ENCODE measurements at regions not wholly inside any gene's neighbourhood (a gene's known extent, or its start where the extent isn't known, plus 50 kb on each side); places are given as distances from the start of the nearest gene placed in this dataset.

GRCh38 chr11:116104498-116105174, 600.4 kb upstream of the CADM1 start:
- DNase-seq (ENCODE audit: low read depth) = no peak
- no peak for TF ChIP-seq CTCF (conservative IDR thresholded peaks at IDR 0.05; ENCODE audit: low read depth, low read length)
- H3K4me3 ChIP-seq (ENCODE audit: low read length) = no peak overlapping the region

- TF ChIP-seq CTCF (conservative IDR thresholded peaks at IDR 0.05; ENCODE audit: low read depth, low read length) = no peak
- DNase-seq (ENCODE audit: low read depth) = no peak
Observed at GRCh38 chr11:116101902-116102301, 597.7 kb upstream of the CADM1 start.

DNA sequence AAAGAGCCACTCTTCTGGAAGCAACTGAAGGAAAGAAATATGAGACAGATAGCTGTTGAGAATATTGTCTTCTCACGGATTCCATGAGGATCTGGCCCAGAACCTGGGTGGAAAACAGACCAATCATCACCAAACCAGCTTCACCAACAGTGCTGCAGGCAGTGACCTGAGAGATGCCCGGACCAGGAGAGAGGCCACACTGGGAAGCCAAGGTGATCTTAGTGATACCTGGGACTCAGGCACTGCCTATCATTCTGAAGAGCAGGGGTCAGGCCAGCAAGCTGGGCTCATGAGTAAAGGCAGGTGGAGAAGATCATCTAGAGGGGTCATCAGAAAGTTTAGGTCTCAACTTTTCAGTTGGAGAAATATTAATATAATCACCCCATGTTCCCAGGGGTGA, 595.8 kb upstream of the CADM1 start:
- H3K4me3 ChIP-seq (ENCODE audit: low read length) = no peak overlapping the region
- TF ChIP-seq CTCF (conservative IDR thresholded peaks at IDR 0.05; ENCODE audit: low read depth, low read length) = no peak
- no peak for DNase-seq (ENCODE audit: low read depth)

More at GRCh38 chr11:116101902-116102301, 597.7 kb upstream of the CADM1 start:
- H3K4me3 ChIP-seq (ENCODE audit: low read length) = no peak overlapping the region

DNA sequence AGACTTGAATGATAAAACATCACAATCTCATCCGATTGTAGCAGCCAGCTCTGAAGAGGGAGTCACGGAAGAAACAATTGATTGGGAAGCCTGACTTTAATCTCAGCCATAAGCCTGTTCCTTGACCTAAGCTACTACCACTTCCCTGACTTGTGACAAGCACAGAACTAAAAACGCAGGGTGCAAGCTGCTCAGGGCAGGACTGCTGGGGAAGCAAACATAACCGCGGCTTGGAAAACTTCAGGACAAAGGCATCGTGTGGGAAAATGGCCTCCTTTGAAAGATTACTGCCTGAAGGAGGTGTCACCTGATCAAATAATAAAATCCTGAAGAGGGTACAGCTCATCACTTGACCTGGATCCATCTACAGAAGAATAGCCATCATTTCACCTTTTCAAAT, 595.3 kb upstream of the CADM1 start:
- DNase-seq (ENCODE audit: low read depth) = no peak
- no peak for TF ChIP-seq CTCF (conservative IDR thresholded peaks at IDR 0.05; ENCODE audit: low read depth, low read length)
- H3K4me3 ChIP-seq (ENCODE audit: low read length) = no peak overlapping the region

DNA sequence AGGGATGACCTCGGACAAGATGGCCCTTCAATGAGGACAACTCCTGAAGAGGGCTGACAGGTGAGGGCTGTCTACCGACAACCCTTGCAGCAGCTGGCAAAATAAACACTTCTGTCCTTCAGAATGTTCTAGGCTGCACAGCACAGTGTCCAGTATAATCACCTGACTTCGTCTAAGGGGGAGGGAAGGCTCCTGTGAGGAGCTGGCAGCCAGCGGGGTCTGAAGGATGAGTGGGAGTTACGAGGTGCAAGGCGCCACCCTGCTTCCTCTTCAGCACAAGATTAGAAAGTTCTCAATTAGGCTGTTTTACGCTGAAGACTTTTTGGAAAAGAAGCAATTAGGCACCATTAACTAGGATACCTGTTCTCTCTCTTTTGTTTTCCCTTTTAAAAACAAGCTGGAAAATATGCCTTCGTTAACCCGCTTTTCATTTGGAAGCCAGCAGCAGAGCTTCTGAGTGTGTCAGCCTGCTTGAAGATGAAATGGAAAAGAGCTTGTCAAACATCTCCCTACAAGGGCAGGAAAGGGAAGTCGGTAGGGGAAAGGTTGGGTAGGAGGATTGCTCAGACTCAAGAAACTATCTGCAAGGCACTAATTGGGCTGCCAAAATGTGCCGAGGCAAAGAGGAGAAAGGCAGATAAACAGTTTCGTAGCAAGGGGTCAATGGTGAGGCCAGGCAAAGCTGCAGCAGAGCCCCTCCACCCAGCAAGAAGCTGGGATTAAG, 592.2 kb upstream of the CADM1 start:
- no peak for TF ChIP-seq CTCF (conservative IDR thresholded peaks at IDR 0.05; ENCODE audit: low read depth, low read length)
- H3K4me3 ChIP-seq (ENCODE audit: low read length) = no peak overlapping the region
- no peak for DNase-seq (ENCODE audit: low read depth)

DNA sequence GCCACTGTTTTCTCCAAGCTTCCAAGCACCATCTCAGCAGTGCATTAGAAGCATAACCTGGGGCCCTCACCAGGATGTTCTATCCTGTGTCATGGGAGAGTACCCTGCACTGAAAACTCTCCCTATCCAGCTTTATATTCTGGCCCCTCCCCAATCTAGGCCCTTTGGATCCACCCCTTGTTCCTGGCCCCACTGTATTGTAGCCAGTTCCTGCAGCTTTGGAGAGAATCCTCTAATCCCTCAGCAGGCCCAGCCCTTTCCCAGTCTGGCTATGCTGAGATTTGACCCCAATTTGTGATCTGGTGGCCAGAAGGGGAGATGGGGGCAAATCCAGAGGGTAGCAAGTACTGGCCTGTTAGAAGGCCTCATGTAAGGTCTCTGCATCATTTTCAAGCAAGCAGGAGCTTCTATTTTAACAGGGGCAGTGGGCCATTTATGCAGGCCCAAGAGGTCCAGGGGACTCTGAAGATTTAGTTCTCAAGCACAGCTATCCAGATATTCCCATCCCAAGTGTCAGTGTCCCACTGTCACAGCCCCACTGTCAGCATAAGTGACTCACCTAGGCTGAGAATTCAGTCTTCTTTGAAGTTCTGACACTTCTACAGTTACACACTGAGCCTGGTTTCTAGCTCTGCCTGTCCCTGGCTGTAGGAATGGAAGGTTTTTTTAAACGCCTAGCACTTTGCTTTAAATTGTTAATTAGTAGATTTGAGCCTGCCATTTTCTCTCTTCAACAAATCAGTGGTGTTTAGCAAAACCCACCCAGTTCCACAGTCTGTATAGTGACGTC, 589.5 kb upstream of the CADM1 start:
- no peak overlapping the region for H3K4me3 ChIP-seq (ENCODE audit: low read length)
- DNase-seq (ENCODE audit: low read depth) = no peak
- TF ChIP-seq CTCF (conservative IDR thresholded peaks at IDR 0.05; ENCODE audit: low read depth, low read length) = no peak

All from retinal pigment epithelial cell (primary cell).